HK-2 (cell line): ENCODE measurements at regions not wholly inside any gene's neighbourhood (a gene's known extent, or its start where the extent isn't known, plus 50 kb on each side); places are given as distances from the start of the nearest gene placed in this dataset.
"Not testable (repeated sequence)": the region's sequence is repeated elsewhere in the genome, so short reads cannot be mapped to it uniquely, and the experiment has no call there.

Experiments
- DNase-seq: peaks from one replicate; pipeline ENCODE4 v3.0.0-alpha.2; 2018; ENCODE audit not compliant: unreplicated experiment

GRCh38 chr5:10921160-10921559, 160.1 kb upstream of the DAP start:
- no peak for DNase-seq

- DNase-seq, result no peak
These were observed 159.4 kb upstream of the DAP start for GRCh38 chr5:10920400-10920799.

GRCh38 chr5:10914741-10915480, 153.9 kb upstream of the DAP start:
- DNase-seq, result no peak

GRCh38 chr5:10913841-10914240, 152.8 kb upstream of the DAP start:
- no peak for DNase-seq

- no peak for DNase-seq
These were observed 152.3 kb upstream of the DAP start for GRCh38 chr5:10913181-10913810.

GRCh38 chr5:10912435-10912834, 151.4 kb upstream of the DAP start:
- no peak for DNase-seq

GRCh38 chr5:10910261-10910660, 149.2 kb upstream of the DAP start:
- DNase-seq, result no peak

- DNase-seq, result no peak
These were observed 143.9 kb upstream of the DAP start for GRCh38 chr5:10904862-10905432.

- no peak for DNase-seq
These were observed 142.9 kb upstream of the DAP start for GRCh38 chr5:10903786-10904560.

GRCh38 chr5:10902145-10902544, 141.1 kb upstream of the DAP start:
- no peak for DNase-seq

GRCh38 chr5:10898514-10898913, 137.5 kb upstream of the DAP start:
- DNase-seq, result no peak

GRCh38 chr5:10896016-10896415, 135.0 kb upstream of the DAP start:
- no peak for DNase-seq

GRCh38 chr5:10894445-10895054, 133.5 kb upstream of the DAP start:
- no peak for DNase-seq

GRCh38 chr5:10892911-10893215, 131.8 kb upstream of the DAP start:
- no peak for DNase-seq

GRCh38 chr5:10892147-10892910, 131.3 kb upstream of the DAP start:
- no peak for DNase-seq

- DNase-seq, result no peak
These were observed 130.2 kb upstream of the DAP start for GRCh38 chr5:10891193-10891592.

GRCh38 chr5:10886497-10886896, 125.5 kb upstream of the DAP start:
- DNase-seq, result no peak

- DNase-seq, result peak; percentile 49
These were observed 124.0 kb upstream of the DAP start for GRCh38 chr5:10885026-10885425.

GRCh38 chr5:10883945-10884344, 122.9 kb upstream of the DAP start:
- DNase-seq, result not testable (repeated sequence)

- no peak for DNase-seq
These were observed 119.9 kb upstream of the DAP start for GRCh38 chr5:10880934-10881333.

GRCh38 chr5:10876996-10877395, 116.0 kb upstream of the DAP start:
- DNase-seq, result not testable (repeated sequence)
